Tibial artery (tissue), 4 donors: ENCODE measurements at regions not wholly inside any gene's neighbourhood (a gene's known extent, or its start where the extent isn't known, plus 50 kb on each side); places are given as distances from the start of the nearest gene placed in this dataset.

Experiments
- DNase-seq, 2 donors: peaks; one replicate each; pipeline ENCODE4 v3.0.0-alpha.2; 2019
- H3K27ac ChIP-seq, 2 donors: fragments of 200-600 bp; sonication (generic) in 1 of 2; 1 replicate in 1 of 2; 2 replicates in 1 of 2; pipeline ENCODE4 v1.5.1; 2018 to 2019; ENCODE audit warnings: mild to moderate bottlenecking in 1 of 2
- H3K27me3 ChIP-seq, 2 donors: fragments of 200-600 bp; sonication (generic) in 1 of 2; one replicate each; pipeline versions ENCODE4 v1.5.1 to v1.6.0; 2016 to 2019
- H3K36me3 ChIP-seq, 3 donors: fragments of 200-600 bp; sonication (generic) in 2 of 3; one replicate each; pipeline ENCODE4 v1.5.1; 2016 to 2019; ENCODE audit warnings: mild to moderate bottlenecking in 2 of 3
- H3K4me1 ChIP-seq, 4 donors: fragments of 200-600 bp; sonication (generic) in 2 of 4; 1 replicate in 3 of 4; 2 replicates in 1 of 4; pipeline ENCODE4 v1.5.1; 2016 to 2019
- H3K4me3 ChIP-seq, 2 donors: fragments of 200-600 bp; sonication (generic) in 1 of 2; 1 replicate in 1 of 2; 2 replicates in 1 of 2; pipeline ENCODE4 v1.5.1; 2018 to 2019; ENCODE audit warnings: mild to moderate bottlenecking in 2 of 2
- H3K9me3 ChIP-seq, 3 donors: fragments of 200-600 bp; sonication (generic) in 1 of 3; one replicate each; pipeline ENCODE4 v1.5.1; 2016 to 2019
- CTCF ChIP-seq, 2 experiments: fragments of 200-600 bp in 1 of 2; fragments of 450-650 bp in 1 of 2; IDR thresholded peaks; one replicate each; pipeline ENCODE4 v1.5.1; 2017 to 2019; ENCODE audit warnings: antibody characterized with exemption in 2 of 2, mild to moderate bottlenecking in 1 of 2, moderate library complexity in 1 of 2
- intact Hi-C: fragments of 100-400 bp; cut with DNase I; formaldehyde crosslinking; loops from one replicate; pipeline ENCODE4 v1.15.0; 2023; ENCODE audit warnings: low total_unique reads

- DNase-seq: no peak
- H3K27me3 ChIP-seq: no peaks in the 10 kb centered on the region
- intact Hi-C loops: no loop called here
- no peak for TF ChIP-seq CTCF (IDR thresholded peaks at IDR 0.05)
- no peaks in the 10 kb centered on the region for H3K9me3 ChIP-seq
- H3K27ac ChIP-seq: no peak overlapping the region
- H3K4me3 ChIP-seq: no peak overlapping the region
- H3K4me1 ChIP-seq: peaks cover 0 to 4% (median 0%) of the 10 kb centered on the region in 4 donors
- H3K36me3 ChIP-seq: no peaks in the 10 kb centered on the region
These were observed 371.3 kb upstream of the NOCT start for GRCh38 chr4:138644322-138644721.

DNA sequence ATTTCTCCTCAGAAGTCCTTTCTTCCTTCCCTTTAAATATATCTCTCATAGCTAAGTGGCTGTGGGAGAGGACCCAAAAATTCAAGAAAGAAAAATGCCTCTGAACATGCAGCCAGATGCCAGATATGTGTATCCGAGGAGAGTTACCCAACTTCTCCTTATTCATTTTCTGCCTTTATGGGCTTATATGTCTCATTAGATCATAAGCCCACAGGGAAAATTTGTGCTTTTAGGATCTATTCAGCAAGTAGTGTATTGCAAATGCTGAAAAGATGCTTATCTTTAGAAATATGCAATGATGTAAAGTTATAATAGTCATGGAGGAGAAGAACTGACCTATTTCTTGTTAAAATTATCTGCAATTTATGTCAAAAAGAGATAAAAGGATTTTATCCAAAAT, 371.8 kb upstream of the NOCT start:
- intact Hi-C loops: no loop called here
- H3K36me3 ChIP-seq: no peaks in the 10 kb centered on the region
- TF ChIP-seq CTCF (IDR thresholded peaks at IDR 0.05): no peak
- H3K27ac ChIP-seq: no peak overlapping the region
- no peak for DNase-seq
- no peak overlapping the region for H3K4me3 ChIP-seq
- peaks cover 0 to 4% (median 0%) of the 10 kb centered on the region in 4 donors for H3K4me1 ChIP-seq
- no peaks in the 10 kb centered on the region for H3K27me3 ChIP-seq
- H3K9me3 ChIP-seq: no peaks in the 10 kb centered on the region

- DNase-seq: no peak
- no peaks in the 10 kb centered on the region for H3K4me1 ChIP-seq
- no peak overlapping the region for H3K4me3 ChIP-seq
- no peak for TF ChIP-seq CTCF (IDR thresholded peaks at IDR 0.05)
- H3K36me3 ChIP-seq: no peaks in the 10 kb centered on the region
- intact Hi-C loops: no loop called here
- H3K27ac ChIP-seq: no peak overlapping the region
- no peaks in the 10 kb centered on the region for H3K27me3 ChIP-seq
- no peaks in the 10 kb centered on the region for H3K9me3 ChIP-seq
These were observed 376.4 kb upstream of the NOCT start for GRCh38 chr4:138639018-138639741.

DNA sequence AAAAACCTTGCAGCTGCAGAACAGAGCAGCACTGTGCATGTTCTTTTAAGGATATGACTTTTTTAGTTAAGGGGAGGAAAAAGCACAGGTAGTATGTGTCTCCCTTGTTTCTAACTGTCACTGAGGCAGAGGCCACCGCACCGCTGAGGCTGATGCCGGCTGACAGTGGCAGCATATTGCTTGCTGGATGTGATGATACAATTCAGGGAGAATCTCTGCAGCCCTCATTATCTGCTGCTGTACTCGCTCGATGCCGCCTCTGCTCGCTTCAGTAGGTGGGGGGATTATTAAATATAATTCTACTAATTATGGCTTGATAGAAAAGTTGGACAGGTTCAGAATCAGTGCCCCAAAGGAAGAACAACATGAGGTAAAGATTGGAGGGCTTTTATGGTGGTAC, 378.8 kb upstream of the NOCT start:
- Histone ChIP-seq H3K27ac (no peak overlapping the region), H3K4me3 (no peak overlapping the region), H3K27me3 (no peaks in the 10 kb centered on the region), H3K4me1 (no peaks in the 10 kb centered on the region), H3K9me3 (no peaks in the 10 kb centered on the region), H3K36me3 (no peaks in the 10 kb centered on the region)
- no peak for DNase-seq
- intact Hi-C loops: no loop called here
- TF ChIP-seq CTCF (IDR thresholded peaks at IDR 0.05): no peak

DNA sequence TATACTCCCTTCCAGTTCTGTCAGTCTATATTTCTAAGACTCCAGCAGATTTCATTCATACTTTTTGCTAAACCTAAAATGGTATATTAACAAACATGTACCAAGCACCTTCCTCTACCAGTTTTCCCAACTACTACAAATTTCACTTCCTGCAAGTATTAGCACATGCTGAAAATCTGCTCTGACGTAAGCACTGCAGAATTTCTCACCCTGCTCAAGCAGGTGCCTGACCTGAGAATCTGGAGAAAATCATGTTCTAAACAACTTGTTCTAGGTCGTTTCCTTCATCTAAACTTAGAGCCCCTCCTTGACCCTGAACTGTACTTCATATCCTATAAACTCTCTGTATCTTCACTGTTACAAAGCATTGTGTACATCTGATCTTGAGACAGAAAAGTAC, 380.7 kb upstream of the NOCT start:
- no peak for DNase-seq
- Histone ChIP-seq H3K27me3 (no peaks in the 10 kb centered on the region), H3K27ac (no peak overlapping the region), H3K4me1 (no peaks in the 10 kb centered on the region), H3K36me3 (no peaks in the 10 kb centered on the region), H3K9me3 (no peaks in the 10 kb centered on the region), H3K4me3 (no peak overlapping the region)
- intact Hi-C loops: no loop called here
- no peak for TF ChIP-seq CTCF (IDR thresholded peaks at IDR 0.05)

GRCh38 chr4:138633580-138633904, 382.0 kb upstream of the NOCT start:
- Histone ChIP-seq H3K4me1 (no peaks in the 10 kb centered on the region), H3K9me3 (no peaks in the 10 kb centered on the region), H3K36me3 (no peaks in the 10 kb centered on the region), H3K4me3 (no peak overlapping the region), H3K27ac (no peak overlapping the region), H3K27me3 (no peaks in the 10 kb centered on the region)
- no peak for DNase-seq
- intact Hi-C loops: no loop called here
- TF ChIP-seq CTCF (IDR thresholded peaks at IDR 0.05): no peak
